22Rv1 (cell line): ENCODE measurements at regions not wholly inside any gene's neighbourhood (a gene's known extent, or its start where the extent isn't known, plus 50 kb on each side); places are given as distances from the start of the nearest gene placed in this dataset.

Source experiments
- CTCF ChIP-seq: fragments of 450-650 bp; IDR thresholded peaks from 2 replicates; pipeline ENCODE4 v1.5.1; 2017; ENCODE audit warnings: mild to moderate bottlenecking
- ZFX ChIP-seq: fragments of 450-650 bp; IDR thresholded peaks from 2 replicates; pipeline ENCODE4 v1.6.1; 2017; ENCODE audit warnings: antibody characterized with exemption, borderline replicate concordance

GRCh38 chr18:42201137-42201536, 246.1 kb downstream of the PIK3C3 start:
- TF ChIP-seq CTCF (no peak), ZFX (no peak)
